ENCODE measurements at regions not wholly inside any gene's neighbourhood (a gene's known extent, or its start where the extent isn't known, plus 50 kb on each side); places are given as distances from the start of the nearest gene placed in this dataset.

DNA sequence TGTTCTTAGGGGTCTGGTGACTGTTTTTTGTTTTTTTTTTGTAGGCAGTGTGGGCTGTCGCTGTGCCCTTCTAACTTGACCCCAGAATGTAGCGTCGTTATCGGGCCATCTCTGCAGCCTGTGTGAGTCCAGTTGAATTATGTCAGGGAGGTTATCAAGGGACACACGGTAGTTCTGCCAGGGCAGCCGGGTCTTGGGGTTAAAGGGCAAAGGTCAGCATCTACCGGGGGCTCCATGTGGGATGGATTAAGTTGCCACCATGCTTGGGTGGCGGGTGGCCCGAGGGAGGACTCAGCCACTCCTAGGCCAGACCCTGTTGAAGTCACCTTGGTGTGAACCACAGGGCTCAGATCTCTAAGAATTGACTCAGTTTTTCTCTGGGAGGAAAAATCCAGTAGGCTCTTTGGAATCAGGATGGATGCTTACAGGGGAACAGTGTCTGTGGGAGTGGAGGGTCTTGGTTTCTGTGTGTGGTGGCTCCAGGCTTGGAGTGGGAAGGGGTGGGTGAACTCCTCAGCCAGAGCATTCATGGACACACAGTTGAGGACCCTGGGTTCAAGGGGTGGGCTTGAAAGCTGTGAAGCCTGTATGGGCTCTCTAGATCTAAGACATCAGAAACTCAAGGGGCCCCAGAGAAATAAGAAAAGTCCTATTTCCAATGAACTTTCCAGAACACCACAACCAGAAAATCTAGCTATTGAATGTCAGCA lies 191.7 kb downstream of the IRF8 start:
- no peak for DNase-seq (ENCODE audit: extremely low read depth, insufficient read length)
- no peak overlapping the region for H3K4me3 ChIP-seq (replicated peaks; ENCODE audit: low read depth, low read length)
- H3K36me3 ChIP-seq (ENCODE audit: control insufficient read depth, insufficient read depth, low read length): no peaks in the 10 kb centered on the region
- 0 out of 2 replicates have a peak, but pooled peaks cover 1% of the 10 kb centered on the region for H3K27me3 ChIP-seq (replicated peaks; ENCODE audit: control insufficient read depth, insufficient read depth, low read length)
- TF ChIP-seq, protein P1, sequence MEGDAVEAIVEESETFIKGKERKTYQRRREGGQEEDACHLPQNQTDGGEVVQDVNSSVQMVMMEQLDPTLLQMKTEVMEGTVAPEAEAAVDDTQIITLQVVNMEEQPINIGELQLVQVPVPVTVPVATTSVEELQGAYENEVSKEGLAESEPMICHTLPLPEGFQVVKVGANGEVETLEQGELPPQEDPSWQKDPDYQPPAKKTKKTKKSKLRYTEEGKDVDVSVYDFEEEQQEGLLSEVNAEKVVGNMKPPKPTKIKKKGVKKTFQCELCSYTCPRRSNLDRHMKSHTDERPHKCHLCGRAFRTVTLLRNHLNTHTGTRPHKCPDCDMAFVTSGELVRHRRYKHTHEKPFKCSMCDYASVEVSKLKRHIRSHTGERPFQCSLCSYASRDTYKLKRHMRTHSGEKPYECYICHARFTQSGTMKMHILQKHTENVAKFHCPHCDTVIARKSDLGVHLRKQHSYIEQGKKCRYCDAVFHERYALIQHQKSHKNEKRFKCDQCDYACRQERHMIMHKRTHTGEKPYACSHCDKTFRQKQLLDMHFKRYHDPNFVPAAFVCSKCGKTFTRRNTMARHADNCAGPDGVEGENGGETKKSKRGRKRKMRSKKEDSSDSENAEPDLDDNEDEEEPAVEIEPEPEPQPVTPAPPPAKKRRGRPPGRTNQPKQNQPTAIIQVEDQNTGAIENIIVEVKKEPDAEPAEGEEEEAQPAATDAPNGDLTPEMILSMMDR (IDR thresholded peaks at IDR 0.05; ENCODE audit: insufficient read depth, low read length, poor library complexity, severe bottlenecking): no peak

DNA sequence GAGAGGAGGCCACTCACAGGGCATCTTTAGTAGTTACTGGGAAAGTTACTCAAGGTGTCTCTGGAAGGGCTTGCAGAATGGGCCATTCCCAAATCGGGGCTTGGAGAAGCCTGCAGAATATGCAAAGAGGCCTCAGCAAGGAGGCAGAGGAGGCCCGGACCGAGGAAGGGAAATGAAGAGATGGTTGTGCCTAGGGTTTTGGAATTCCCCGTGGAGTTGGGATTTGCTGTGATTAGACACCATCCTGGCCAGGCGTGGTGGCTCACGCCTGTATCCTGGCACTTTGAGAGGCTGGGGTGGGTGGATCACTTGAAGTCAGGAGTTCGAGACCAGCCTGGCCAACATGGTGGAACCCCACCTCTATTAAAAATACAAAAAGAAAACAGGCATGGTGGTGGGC lies 193.0 kb downstream of the IRF8 start:
- 0 out of 2 replicates have a peak, but pooled peaks cover 1% of the 10 kb centered on the region for H3K27me3 ChIP-seq (replicated peaks; ENCODE audit: control insufficient read depth, insufficient read depth, low read length)
- no peaks in the 10 kb centered on the region for H3K36me3 ChIP-seq (ENCODE audit: control insufficient read depth, insufficient read depth, low read length)
- no peak for DNase-seq (ENCODE audit: extremely low read depth, insufficient read length)
- H3K4me3 ChIP-seq (replicated peaks; ENCODE audit: low read depth, low read length): no peak overlapping the region
- TF ChIP-seq, protein P1 (IDR thresholded peaks at IDR 0.05; ENCODE audit: insufficient read depth, low read length, poor library complexity, severe bottlenecking): no peak

DNA sequence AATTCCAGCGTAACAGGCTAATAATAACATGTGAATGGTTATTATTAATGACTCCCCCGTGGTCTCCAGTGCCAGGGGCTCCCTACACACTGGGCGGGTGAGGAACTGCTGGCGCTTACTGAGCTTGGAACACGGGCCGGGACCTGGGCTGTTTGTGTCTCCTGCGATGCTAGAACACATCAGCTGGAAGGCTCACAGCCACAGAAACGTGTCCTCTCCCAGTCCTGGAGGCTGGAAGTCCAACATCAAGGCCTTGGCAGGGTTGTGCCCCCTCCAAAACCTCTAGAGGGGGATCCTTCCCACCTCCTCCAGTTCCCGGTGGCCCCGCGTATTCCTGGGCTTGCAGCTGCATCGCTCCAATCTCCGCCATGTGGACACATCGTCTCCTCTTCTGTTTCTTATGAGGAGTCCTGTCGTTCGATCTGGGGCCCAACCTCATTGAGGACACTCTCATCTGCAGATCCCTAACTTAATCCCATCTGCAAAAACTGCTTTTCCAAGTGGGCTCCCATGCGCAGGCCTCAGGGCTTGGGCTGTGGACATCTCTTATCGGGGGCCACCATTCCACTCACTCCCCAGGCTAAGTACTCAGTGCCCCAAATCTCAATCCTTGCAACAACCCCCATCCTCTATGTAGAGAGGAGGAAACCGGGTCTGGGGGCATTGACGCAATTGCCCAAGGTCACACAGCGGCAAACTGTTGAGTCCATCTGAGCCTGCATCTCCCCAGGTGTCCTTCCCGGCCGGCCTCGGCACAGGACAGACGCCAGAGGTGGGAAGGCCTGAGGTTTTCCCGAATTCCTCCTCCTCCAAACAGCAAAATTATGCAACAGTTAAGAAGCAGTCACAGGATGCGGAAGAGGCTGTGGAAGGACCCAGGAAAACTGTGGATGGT lies 193.9 kb downstream of the IRF8 start:
- Histone ChIP-seq H3K4me3 (replicated peaks; ENCODE audit: low read depth, low read length) (no peak overlapping the region), H3K36me3 (ENCODE audit: control insufficient read depth, insufficient read depth, low read length) (no peaks in the 10 kb centered on the region), H3K27me3 (replicated peaks; ENCODE audit: control insufficient read depth, insufficient read depth, low read length) (0 out of 2 replicates have a peak, but pooled peaks cover 1% of the 10 kb centered on the region)
- no peak for DNase-seq (ENCODE audit: extremely low read depth, insufficient read length)
- TF ChIP-seq, protein P1 (IDR thresholded peaks at IDR 0.05; ENCODE audit: insufficient read depth, low read length, poor library complexity, severe bottlenecking): no peak

DNA sequence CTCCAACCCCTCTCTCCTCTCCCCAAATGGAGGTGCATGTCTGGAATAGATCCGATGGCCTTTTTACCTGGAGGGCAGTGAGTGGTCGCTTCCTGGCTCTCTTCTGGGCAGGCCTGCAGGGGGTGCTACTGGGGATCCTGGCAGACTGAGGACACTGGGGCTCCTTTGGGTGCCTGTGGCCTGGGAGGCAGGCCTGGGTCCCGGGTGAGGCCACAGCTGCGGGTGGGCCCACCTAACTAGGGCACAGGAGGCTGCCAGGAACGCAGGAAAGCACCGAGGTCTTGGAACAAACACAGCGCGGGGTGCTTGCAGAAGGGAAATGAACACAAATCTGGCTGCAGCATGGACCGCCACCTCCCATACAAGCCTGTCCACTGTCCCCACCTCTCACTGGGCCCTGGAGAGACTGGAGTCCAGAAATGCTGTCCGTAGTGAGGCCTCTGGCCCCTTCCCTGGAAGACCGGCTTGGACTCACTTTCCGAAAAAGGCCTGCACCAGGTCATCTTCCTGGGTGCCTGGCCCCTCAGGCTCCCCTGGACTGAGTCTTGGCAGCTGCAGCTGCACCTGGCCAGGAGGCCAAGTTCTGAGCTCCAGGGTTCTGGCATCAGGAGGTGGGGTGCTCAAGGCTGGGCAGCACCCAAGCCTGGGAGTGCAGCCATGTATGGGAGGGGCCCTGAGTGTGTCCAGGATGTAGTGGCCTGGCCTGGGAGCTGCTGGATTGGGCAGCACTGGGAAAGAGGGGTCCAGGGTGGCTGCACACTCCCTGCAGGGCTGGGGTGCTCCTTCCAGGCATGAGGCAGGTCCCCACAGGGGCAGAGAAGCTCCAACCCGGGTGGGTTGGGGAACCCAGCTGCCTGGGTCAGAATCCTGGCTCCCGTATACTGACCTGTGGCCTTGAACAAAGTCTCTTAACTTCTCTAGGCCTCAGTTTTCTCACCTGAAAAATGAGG lies 195.1 kb downstream of the IRF8 start:
- DNase-seq (ENCODE audit: extremely low read depth, insufficient read length): no peak
- Histone ChIP-seq H3K4me3 (replicated peaks; ENCODE audit: low read depth, low read length) (no peak overlapping the region), H3K36me3 (ENCODE audit: control insufficient read depth, insufficient read depth, low read length) (no peaks in the 10 kb centered on the region), H3K27me3 (replicated peaks; ENCODE audit: control insufficient read depth, insufficient read depth, low read length) (0 out of 2 replicates have a peak, but pooled peaks cover 1% of the 10 kb centered on the region)
- TF ChIP-seq, protein P1 (IDR thresholded peaks at IDR 0.05; ENCODE audit: insufficient read depth, low read length, poor library complexity, severe bottlenecking): peak; percentile 28

DNA sequence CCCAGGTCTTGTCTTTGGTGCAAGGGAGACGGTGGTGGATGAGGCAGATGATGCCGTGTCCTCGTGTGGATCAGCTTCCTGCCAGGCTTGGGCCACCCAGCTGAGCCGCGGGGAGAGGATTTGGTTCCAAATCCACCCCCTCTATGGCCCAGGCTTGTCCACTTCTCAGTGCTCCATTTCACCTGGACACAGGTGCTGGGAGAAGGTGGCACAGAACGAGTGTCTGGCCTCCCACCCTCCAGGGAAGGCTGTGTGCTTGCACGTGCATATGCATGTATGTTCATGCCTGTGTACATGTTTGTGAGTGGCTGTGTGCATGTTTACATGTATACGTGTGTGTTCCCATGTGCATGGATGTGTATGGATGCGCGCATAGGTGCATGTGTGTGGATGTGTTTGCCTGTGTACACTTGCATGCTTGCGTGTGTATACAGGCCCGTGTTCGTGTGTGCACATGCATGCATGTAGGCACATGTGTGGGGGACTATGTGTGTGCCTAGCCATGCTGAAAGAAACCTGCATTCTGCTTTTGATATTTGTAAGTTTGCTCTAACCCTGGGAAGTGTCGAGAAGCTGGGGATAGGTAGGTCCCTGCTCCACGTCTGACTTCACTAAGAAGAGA lies 196.3 kb downstream of the IRF8 start:
- H3K27me3 ChIP-seq (replicated peaks; ENCODE audit: control insufficient read depth, insufficient read depth, low read length): 0 out of 2 replicates have a peak, but pooled peaks cover 1% of the 10 kb centered on the region
- no peak overlapping the region for H3K4me3 ChIP-seq (replicated peaks; ENCODE audit: low read depth, low read length)
- no peaks in the 10 kb centered on the region for H3K36me3 ChIP-seq (ENCODE audit: control insufficient read depth, insufficient read depth, low read length)
- no peak for DNase-seq (ENCODE audit: extremely low read depth, insufficient read length)
- TF ChIP-seq, protein P1 (IDR thresholded peaks at IDR 0.05; ENCODE audit: insufficient read depth, low read length, poor library complexity, severe bottlenecking): no peak

Data from GM06990 (cell line).